Panc1 (cell line): ENCODE measurements at regions not wholly inside any gene's neighbourhood (a gene's known extent, or its start where the extent isn't known, plus 50 kb on each side); places are given as distances from the start of the nearest gene placed in this dataset.

Experiments
- POLR2AphosphoS5 ChIP-seq: IDR thresholded peaks from 2 replicates; pipeline ENCODE4 v1.6.1; 2012; ENCODE audit warnings: mild to moderate bottlenecking, low read depth, low read length, moderate library complexity
- TCF7L2 ChIP-seq: IDR thresholded peaks from 2 replicates; pipeline ENCODE4 v1.6.1; 2011; ENCODE audit warnings: mild to moderate bottlenecking, low read depth, low read length, inconsistent platforms
- TF ChIP-seq, protein P1 (sequence below): fragments of 450-650 bp; IDR thresholded peaks from 2 replicates; pipeline ENCODE4 v1.5.1; 2017; ENCODE audit warnings: mild to moderate bottlenecking
- TF ChIP-seq, protein P2 (sequence below), 2 experiments: IDR thresholded peaks; 2 replicates each; pipeline ENCODE4 v1.6.1; 2011 to 2012; ENCODE audit warnings: low read depth in 2 of 2, control low read depth in 1 of 2, low read length in 1 of 2, mild to moderate bottlenecking in 1 of 2, moderate library complexity in 1 of 2; ENCODE audit not compliant: insufficient read depth in 1 of 2

DNA sequence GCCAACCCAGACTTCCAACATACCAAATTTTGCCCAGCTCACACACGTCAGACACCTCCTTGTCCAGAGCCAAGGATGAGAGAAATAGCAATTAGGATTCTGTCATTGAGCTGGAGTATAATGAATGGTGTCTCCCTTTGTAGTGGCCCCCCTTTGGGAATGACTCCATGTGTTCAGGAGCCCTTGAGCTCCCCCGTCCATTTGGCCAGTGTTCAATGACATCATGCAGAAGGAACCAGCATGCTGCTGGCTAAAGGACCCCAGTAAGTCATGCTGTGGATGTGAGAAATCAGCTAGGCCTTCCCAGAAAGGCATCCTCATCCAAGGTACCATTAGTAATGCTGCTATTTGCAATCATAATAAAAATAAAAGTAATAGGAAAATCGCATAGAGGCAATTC is 158.8 kb upstream of the SRRM4 start:
- TF ChIP-seq, protein P1, sequence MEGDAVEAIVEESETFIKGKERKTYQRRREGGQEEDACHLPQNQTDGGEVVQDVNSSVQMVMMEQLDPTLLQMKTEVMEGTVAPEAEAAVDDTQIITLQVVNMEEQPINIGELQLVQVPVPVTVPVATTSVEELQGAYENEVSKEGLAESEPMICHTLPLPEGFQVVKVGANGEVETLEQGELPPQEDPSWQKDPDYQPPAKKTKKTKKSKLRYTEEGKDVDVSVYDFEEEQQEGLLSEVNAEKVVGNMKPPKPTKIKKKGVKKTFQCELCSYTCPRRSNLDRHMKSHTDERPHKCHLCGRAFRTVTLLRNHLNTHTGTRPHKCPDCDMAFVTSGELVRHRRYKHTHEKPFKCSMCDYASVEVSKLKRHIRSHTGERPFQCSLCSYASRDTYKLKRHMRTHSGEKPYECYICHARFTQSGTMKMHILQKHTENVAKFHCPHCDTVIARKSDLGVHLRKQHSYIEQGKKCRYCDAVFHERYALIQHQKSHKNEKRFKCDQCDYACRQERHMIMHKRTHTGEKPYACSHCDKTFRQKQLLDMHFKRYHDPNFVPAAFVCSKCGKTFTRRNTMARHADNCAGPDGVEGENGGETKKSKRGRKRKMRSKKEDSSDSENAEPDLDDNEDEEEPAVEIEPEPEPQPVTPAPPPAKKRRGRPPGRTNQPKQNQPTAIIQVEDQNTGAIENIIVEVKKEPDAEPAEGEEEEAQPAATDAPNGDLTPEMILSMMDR = no peak
- TF ChIP-seq TCF7L2 = no peak
- TF ChIP-seq, protein P2, sequence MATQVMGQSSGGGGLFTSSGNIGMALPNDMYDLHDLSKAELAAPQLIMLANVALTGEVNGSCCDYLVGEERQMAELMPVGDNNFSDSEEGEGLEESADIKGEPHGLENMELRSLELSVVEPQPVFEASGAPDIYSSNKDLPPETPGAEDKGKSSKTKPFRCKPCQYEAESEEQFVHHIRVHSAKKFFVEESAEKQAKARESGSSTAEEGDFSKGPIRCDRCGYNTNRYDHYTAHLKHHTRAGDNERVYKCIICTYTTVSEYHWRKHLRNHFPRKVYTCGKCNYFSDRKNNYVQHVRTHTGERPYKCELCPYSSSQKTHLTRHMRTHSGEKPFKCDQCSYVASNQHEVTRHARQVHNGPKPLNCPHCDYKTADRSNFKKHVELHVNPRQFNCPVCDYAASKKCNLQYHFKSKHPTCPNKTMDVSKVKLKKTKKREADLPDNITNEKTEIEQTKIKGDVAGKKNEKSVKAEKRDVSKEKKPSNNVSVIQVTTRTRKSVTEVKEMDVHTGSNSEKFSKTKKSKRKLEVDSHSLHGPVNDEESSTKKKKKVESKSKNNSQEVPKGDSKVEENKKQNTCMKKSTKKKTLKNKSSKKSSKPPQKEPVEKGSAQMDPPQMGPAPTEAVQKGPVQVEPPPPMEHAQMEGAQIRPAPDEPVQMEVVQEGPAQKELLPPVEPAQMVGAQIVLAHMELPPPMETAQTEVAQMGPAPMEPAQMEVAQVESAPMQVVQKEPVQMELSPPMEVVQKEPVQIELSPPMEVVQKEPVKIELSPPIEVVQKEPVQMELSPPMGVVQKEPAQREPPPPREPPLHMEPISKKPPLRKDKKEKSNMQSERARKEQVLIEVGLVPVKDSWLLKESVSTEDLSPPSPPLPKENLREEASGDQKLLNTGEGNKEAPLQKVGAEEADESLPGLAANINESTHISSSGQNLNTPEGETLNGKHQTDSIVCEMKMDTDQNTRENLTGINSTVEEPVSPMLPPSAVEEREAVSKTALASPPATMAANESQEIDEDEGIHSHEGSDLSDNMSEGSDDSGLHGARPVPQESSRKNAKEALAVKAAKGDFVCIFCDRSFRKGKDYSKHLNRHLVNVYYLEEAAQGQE (IDR thresholded peaks at IDR 0.05; ENCODE audit: insufficient read depth in 1 of 2, low read depth in 2 of 2, low read length in 1 of 2) = no peak
- no peak for TF ChIP-seq POLR2AphosphoS5
